ENCODE measurements at regions not wholly inside any gene's neighbourhood (a gene's known extent, or its start where the extent isn't known, plus 50 kb on each side); places are given as distances from the start of the nearest gene placed in this dataset.

GRCh38 chr3:177961784-177962183, 574.5 kb upstream of the KCNMB2 start:
- no peaks in the 10 kb centered on the region for H3K9me3 Mint-ChIP-seq
- no peaks in the 10 kb centered on the region for H3K27me3 Mint-ChIP-seq
- H3K27ac Mint-ChIP-seq = no peak overlapping the region
- H3K4me1 Mint-ChIP-seq = peaks cover 0 to 2% (median 0%) of the 10 kb centered on the region in 3 donors
- no peaks in the 10 kb centered on the region for H3K36me3 Mint-ChIP-seq
- H3K4me3 Mint-ChIP-seq = no peak overlapping the region

- Mint-ChIP-seq H3K36me3 (no peaks in the 10 kb centered on the region), H3K4me3 (no peak overlapping the region), H3K27ac (no peak overlapping the region), H3K4me1 (no peaks in the 10 kb centered on the region), H3K9me3 (no peaks in the 10 kb centered on the region), H3K27me3 (peaks cover 1% of the 10 kb centered on the region)
These were observed 569.7 kb upstream of the KCNMB2 start for GRCh38 chr3:177966493-177966892.

GRCh38 chr3:177968891-177969290, 567.3 kb upstream of the KCNMB2 start:
- Mint-ChIP-seq H3K9me3 (no peaks in the 10 kb centered on the region), H3K27me3 (peaks cover 1% of the 10 kb centered on the region), H3K4me3 (no peak overlapping the region), H3K36me3 (no peaks in the 10 kb centered on the region), H3K27ac (no peak overlapping the region), H3K4me1 (no peaks in the 10 kb centered on the region)

- no peak overlapping the region for H3K27ac Mint-ChIP-seq
- H3K4me3 Mint-ChIP-seq = no peak overlapping the region
- H3K4me1 Mint-ChIP-seq = no peaks in the 10 kb centered on the region
- H3K27me3 Mint-ChIP-seq = no peaks in the 10 kb centered on the region
- H3K36me3 Mint-ChIP-seq = no peaks in the 10 kb centered on the region
- no peaks in the 10 kb centered on the region for H3K9me3 Mint-ChIP-seq
These were observed 562.9 kb upstream of the KCNMB2 start for GRCh38 chr3:177973241-177973840.

- Mint-ChIP-seq H3K4me1 (no peaks in the 10 kb centered on the region), H3K9me3 (no peaks in the 10 kb centered on the region), H3K4me3 (no peak overlapping the region), H3K27ac (no peak overlapping the region), H3K36me3 (no peaks in the 10 kb centered on the region), H3K27me3 (no peaks in the 10 kb centered on the region)
These were observed 560.0 kb upstream of the KCNMB2 start for GRCh38 chr3:177976241-177976640.

- no peaks in the 10 kb centered on the region for H3K27me3 Mint-ChIP-seq
- H3K27ac Mint-ChIP-seq = no peak overlapping the region
- no peaks in the 10 kb centered on the region for H3K4me1 Mint-ChIP-seq
- H3K9me3 Mint-ChIP-seq = no peaks in the 10 kb centered on the region
- H3K36me3 Mint-ChIP-seq = no peaks in the 10 kb centered on the region
- H3K4me3 Mint-ChIP-seq = no peak overlapping the region
These were observed 559.4 kb upstream of the KCNMB2 start for GRCh38 chr3:177976866-177977265.

GRCh38 chr3:177977381-177978158, 558.7 kb upstream of the KCNMB2 start:
- H3K36me3 Mint-ChIP-seq = no peaks in the 10 kb centered on the region
- no peaks in the 10 kb centered on the region for H3K9me3 Mint-ChIP-seq
- no peaks in the 10 kb centered on the region for H3K27me3 Mint-ChIP-seq

GRCh38 chr3:177978946-177979345, 557.3 kb upstream of the KCNMB2 start:
- H3K36me3 Mint-ChIP-seq = no peaks in the 10 kb centered on the region
- H3K9me3 Mint-ChIP-seq = no peaks in the 10 kb centered on the region
- H3K4me3 Mint-ChIP-seq = no peak overlapping the region
- no peak overlapping the region for H3K27ac Mint-ChIP-seq
- H3K4me1 Mint-ChIP-seq = no peaks in the 10 kb centered on the region
- H3K27me3 Mint-ChIP-seq = peaks cover 2% of the 10 kb centered on the region

More at GRCh38 chr3:177977381-177978158, 558.7 kb upstream of the KCNMB2 start:
- no peak overlapping the region for H3K27ac Mint-ChIP-seq
- no peaks in the 10 kb centered on the region for H3K4me1 Mint-ChIP-seq
- H3K4me3 Mint-ChIP-seq = no peak overlapping the region

GRCh38 chr3:177979703-177980102, 556.5 kb upstream of the KCNMB2 start:
- no peaks in the 10 kb centered on the region for H3K4me1 Mint-ChIP-seq
- no peaks in the 10 kb centered on the region for H3K9me3 Mint-ChIP-seq
- H3K36me3 Mint-ChIP-seq = no peaks in the 10 kb centered on the region
- no peak overlapping the region for H3K27ac Mint-ChIP-seq
- H3K4me3 Mint-ChIP-seq = no peak overlapping the region
- peaks cover 2% of the 10 kb centered on the region for H3K27me3 Mint-ChIP-seq

- H3K27me3 Mint-ChIP-seq = peaks cover 2% of the 10 kb centered on the region
- peaks cover 0 to 2% (median 0%) of the 10 kb centered on the region in 3 donors for H3K9me3 Mint-ChIP-seq
- no peak overlapping the region for H3K27ac Mint-ChIP-seq
- no peak overlapping the region for H3K4me3 Mint-ChIP-seq
- no peaks in the 10 kb centered on the region for H3K36me3 Mint-ChIP-seq
- no peaks in the 10 kb centered on the region for H3K4me1 Mint-ChIP-seq
These were observed 554.7 kb upstream of the KCNMB2 start for GRCh38 chr3:177981576-177981975.

- Mint-ChIP-seq H3K4me1 (no peaks in the 10 kb centered on the region), H3K9me3 (peaks cover 0 to 2% (median 0%) of the 10 kb centered on the region in 3 donors)
These were observed 554.2 kb upstream of the KCNMB2 start for GRCh38 chr3:177982034-177982433.

GRCh38 chr3:177983320-177983719, 552.9 kb upstream of the KCNMB2 start:
- H3K4me3 Mint-ChIP-seq = no peak overlapping the region
- peak overlapping the region in 1 of 3 donors; percentile 65 for H3K27ac Mint-ChIP-seq
- no peaks in the 10 kb centered on the region for H3K4me1 Mint-ChIP-seq
- H3K36me3 Mint-ChIP-seq = no peaks in the 10 kb centered on the region
- H3K27me3 Mint-ChIP-seq = peaks cover 5% of the 10 kb centered on the region
- peaks cover 0 to 2% (median 0%) of the 10 kb centered on the region in 3 donors for H3K9me3 Mint-ChIP-seq

More at GRCh38 chr3:177982034-177982433, 554.2 kb upstream of the KCNMB2 start:
- Mint-ChIP-seq H3K4me3 (no peak overlapping the region), H3K27me3 (peaks cover 2% of the 10 kb centered on the region), H3K36me3 (no peaks in the 10 kb centered on the region), H3K27ac (no peak overlapping the region)

- peaks cover 2% of the 10 kb centered on the region for H3K27me3 Mint-ChIP-seq
- no peak overlapping the region for H3K4me3 Mint-ChIP-seq
- H3K36me3 Mint-ChIP-seq = no peaks in the 10 kb centered on the region
- no peaks in the 10 kb centered on the region for H3K4me1 Mint-ChIP-seq
- H3K9me3 Mint-ChIP-seq = peaks cover 0 to under 1% (median 0%) of the 10 kb centered on the region in 3 donors
- no peak overlapping the region for H3K27ac Mint-ChIP-seq
These were observed 543.0 kb upstream of the KCNMB2 start for GRCh38 chr3:177992993-177993970.

- Mint-ChIP-seq H3K4me1 (no peaks in the 10 kb centered on the region), H3K27ac (no peak overlapping the region), H3K36me3 (no peaks in the 10 kb centered on the region), H3K27me3 (peaks cover 2% of the 10 kb centered on the region), H3K4me3 (no peak overlapping the region), H3K9me3 (peaks cover 2 to 6% (median 4%) of the 10 kb centered on the region in 3 donors)
These were observed 541.3 kb upstream of the KCNMB2 start for GRCh38 chr3:177994976-177995375.

Data from IgD-negative memory B cell (primary cell).